GM18868 (cell line): ENCODE measurements at regions not wholly inside any gene's neighbourhood (a gene's known extent, or its start where the extent isn't known, plus 50 kb on each side); places are given as distances from the start of the nearest gene placed in this dataset.

Experiments
- ATAC-seq: cut with Tn5 transposase; IDR thresholded peaks from one replicate; pipeline ENCODE4 v1.9.1; 2021; ENCODE audit warnings: mild to moderate bottlenecking, moderate library complexity; ENCODE audit not compliant: unreplicated experiment

GRCh38 chr3:56874269-56874668, 72.5 kb upstream of the ARHGEF3 start:
- ATAC-seq, result no peak

- no peak for ATAC-seq
Observed at GRCh38 chr3:56870436-56870835, 68.7 kb upstream of the ARHGEF3 start.

GRCh38 chr3:56869157-56869889, 67.6 kb upstream of the ARHGEF3 start:
- ATAC-seq, result no peak

GRCh38 chr3:56868706-56869105, 67.0 kb upstream of the ARHGEF3 start:
- no peak for ATAC-seq

- no peak for ATAC-seq
Observed at GRCh38 chr3:56867671-56868070, 65.9 kb upstream of the ARHGEF3 start.

GRCh38 chr3:56864918-56865524, 63.3 kb upstream of the ARHGEF3 start:
- no peak for ATAC-seq

- no peak for ATAC-seq
Observed at GRCh38 chr3:56864090-56864489, 62.3 kb upstream of the ARHGEF3 start.

- peak; percentile 76 for ATAC-seq
Observed at GRCh38 chr3:56862352-56863062, 60.8 kb upstream of the ARHGEF3 start.

GRCh38 chr3:56861511-56861910, 59.8 kb upstream of the ARHGEF3 start:
- no peak for ATAC-seq

- no peak for ATAC-seq
Observed at GRCh38 chr3:56860939-56861338, 59.2 kb upstream of the ARHGEF3 start.

- no peak for ATAC-seq
Observed at GRCh38 chr3:56860351-56860750, 58.6 kb upstream of the ARHGEF3 start.

GRCh38 chr3:56858331-56858730, 56.6 kb upstream of the ARHGEF3 start:
- no peak for ATAC-seq

- no peak for ATAC-seq
Observed at GRCh38 chr3:56857178-56857577, 55.4 kb upstream of the ARHGEF3 start.

- no peak for ATAC-seq
Observed at GRCh38 chr3:56856752-56857151, 55.0 kb upstream of the ARHGEF3 start.

GRCh38 chr3:56855856-56856512, 54.2 kb upstream of the ARHGEF3 start:
- ATAC-seq, result no peak

GRCh38 chr3:56854856-56855611, 53.3 kb upstream of the ARHGEF3 start:
- ATAC-seq, result no peak

- ATAC-seq, result no peak
Observed at GRCh38 chr3:56851966-56852884, 50.5 kb upstream of the ARHGEF3 start.
